Medulla oblongata (tissue), 1 donor: ENCODE measurements at regions not wholly inside any gene's neighbourhood (a gene's known extent, or its start where the extent isn't known, plus 50 kb on each side); places are given as distances from the start of the nearest gene placed in this dataset.
A peak's percentile ranks its signal among the peaks of the same experiment; 100 is the strongest.
"Not testable (repeated sequence)": the region's sequence is repeated elsewhere in the genome, so short reads cannot be mapped to it uniquely, and the experiment has no call there.

Experiments
- DNase-seq: peaks from one replicate; pipeline ENCODE4 v3.0.0-alpha.2; 2015; ENCODE audit errors: extremely low spot score

- DNase-seq: no peak
These were observed 84.8 kb upstream of the HNF1B start for GRCh38 chr17:37829592-37830123.

- peak; percentile 20 for DNase-seq
These were observed 83.8 kb upstream of the HNF1B start for GRCh38 chr17:37828651-37829124.

DNA sequence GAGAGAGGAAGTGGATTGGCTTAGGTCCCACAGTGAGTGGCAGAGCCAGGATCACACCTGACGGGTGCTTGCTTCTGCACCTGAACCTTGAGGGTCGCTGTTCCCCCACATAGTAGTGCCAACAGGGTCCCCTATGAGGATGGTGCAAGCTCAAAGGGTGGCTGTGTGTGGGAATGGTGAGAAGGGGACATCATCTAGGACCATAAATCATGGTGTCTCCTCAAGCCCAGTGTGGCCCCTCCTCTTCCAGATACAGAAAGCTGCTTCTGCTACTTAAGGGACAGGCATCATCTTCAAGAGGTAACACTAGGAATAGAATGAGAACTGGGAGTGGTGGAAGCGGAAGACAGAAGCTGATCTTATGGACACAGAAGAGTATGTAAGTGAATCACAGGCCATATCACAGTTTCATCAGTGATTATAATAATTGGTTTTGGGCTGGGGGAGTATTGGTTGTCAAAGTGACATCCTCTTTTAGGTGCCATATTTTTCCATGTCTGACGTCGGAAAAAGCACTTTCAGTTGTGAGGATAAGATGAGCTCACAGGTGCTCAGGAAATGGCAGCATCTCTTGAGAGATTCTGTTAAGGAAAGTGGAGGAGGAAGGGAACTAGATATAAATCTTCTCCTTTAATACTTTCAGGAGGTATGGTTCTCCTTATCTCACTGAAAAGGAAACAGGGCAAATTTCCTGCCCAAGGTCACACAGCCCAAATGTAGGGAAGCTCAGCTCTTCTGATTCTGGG is 83.2 kb upstream of the HNF1B start:
- DNase-seq: no peak

- peak; percentile 42 for DNase-seq
These were observed 81.9 kb upstream of the HNF1B start for GRCh38 chr17:37826497-37827430.

DNA sequence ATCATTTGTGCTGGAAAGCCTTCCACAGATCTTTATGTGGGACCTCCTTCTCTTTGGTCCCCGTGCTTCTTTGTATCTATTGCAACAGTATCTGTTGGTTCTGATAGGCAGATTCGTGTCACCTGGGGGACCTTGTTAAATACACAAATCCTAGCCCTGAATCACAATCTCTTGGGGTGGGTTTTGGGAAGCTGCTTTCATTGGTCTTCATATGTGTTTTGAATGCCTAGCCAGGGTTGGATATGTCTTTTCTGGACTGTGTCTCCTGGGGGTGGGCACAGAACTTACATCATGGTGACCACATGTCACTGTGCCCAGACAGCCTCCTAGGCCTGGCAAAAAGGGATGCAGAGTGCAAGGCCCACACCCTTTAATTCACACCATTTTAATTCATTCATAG is 81.0 kb upstream of the HNF1B start:
- DNase-seq: no peak

GRCh38 chr17:37824534-37825485 is 80.0 kb upstream of the HNF1B start:
- DNase-seq: peak; percentile 31

- no peak for DNase-seq
These were observed 79.1 kb upstream of the HNF1B start for GRCh38 chr17:37823996-37824395.

GRCh38 chr17:37820995-37821713 is 76.3 kb upstream of the HNF1B start:
- no peak for DNase-seq

GRCh38 chr17:37820313-37820994 is 75.6 kb upstream of the HNF1B start:
- DNase-seq: no peak

DNA sequence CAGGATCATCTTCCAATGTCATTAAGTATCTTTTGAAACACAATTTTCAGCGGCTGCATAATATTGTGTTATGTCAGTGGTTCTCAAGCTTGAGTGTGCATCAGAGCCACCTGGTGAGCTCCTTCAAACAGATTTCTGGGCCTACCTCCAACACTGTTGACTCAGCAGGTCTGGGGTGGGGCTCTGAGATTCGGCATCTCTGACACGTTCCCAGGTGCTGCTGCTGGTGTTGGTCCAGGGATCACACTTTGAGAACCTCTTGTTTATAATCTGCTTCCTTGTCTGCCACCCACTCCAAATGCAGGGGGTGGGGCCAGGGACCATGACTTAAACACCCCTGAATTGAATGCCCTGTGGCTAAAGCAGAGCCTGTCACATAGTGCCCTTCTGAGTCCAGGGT is 73.8 kb upstream of the HNF1B start:
- no peak for DNase-seq

DNA sequence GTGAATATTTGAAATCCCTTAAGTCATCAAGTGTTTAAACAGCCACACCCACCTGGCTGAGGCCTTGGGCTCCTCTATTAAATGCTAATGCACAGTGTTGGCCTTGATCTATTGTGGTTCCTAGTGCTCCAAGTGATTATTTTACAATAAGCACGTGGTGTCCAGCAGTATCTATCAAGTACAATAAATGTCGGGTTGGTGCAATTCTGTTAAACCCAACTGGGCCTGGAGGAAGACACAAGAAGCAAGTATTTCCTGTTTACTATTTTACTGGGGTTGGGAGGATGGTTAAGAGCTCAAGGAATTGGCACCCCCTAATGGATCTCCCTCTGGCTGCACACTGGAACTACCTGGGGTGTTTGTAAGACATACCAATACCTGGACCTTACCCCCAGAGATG is 72.1 kb upstream of the HNF1B start:
- no peak for DNase-seq

DNA sequence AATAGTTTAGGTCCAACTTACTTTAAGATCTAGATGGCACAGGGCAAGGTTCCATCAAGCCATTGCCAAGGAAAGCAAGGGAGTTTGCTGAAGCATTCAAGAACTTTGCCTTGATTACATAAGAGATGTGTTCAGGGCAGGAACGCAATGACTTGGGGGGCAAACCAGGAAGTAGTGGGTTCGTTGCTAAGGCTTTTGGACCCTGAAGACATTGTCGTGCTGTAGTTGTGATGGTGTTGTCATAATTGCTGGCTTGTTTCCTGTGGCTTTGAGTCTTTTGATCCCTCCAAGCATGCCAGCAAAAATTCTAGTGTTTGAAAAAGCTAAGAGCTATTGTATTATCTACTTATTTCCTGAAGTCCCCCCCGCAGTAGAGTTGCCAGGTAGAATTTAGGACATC is 70.7 kb upstream of the HNF1B start:
- DNase-seq: no peak

GRCh38 chr17:37813751-37814150 is 68.9 kb upstream of the HNF1B start:
- no peak for DNase-seq

DNA sequence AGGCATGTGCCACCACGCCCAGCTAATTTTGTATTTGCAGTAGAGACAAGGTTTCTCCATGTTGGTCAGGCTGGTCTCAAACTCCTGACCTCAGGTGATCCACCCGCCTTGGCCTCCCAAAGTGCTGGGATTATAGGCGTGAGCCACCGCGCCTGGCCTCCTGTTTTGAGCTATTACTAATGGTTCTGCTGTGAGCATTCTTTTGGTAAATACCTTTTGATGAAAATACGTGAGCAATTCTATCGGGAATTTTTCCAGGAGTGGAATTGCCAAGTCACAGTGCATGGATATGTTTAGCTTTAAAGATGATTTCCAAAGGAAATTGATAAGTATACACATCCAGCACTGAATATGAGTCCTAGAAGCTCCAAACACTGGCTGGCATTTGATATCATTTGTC is 64.0 kb upstream of the HNF1B start:
- not testable (repeated sequence) for DNase-seq

DNA sequence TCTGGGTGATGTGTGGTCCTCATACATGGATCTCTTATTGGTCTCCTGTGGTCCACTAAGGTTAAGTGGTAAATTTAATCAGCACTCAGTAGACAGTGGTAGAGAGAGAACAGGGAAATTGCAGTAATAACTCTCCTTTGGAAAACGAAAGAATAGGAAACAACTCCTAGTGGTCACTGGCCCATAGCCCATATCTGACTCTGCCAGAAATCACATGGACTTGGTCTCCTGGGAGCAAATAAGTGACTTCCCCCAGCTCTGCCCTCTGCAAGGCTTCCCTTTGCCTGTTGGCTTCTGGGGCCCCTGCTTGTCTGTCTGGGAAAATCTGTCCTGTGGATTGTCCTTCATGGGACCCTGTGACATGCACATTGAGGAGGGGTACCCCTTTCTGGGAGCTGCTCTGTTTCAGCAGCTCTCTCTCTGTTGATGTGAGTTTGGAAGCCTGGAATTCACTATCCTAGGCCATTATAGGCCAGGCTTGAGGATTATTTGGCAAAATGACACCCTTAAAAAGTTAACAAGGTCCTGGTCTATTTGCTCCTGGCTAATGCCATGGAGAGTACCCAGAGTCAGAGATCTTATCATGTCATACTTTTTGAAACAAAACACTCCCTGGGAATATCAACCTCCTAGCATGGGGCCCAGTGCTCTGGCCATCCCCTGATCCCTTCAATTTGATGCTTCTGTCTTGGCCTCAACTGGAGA is 58.0 kb upstream of the HNF1B start:
- DNase-seq: peak; percentile 56

GRCh38 chr17:37802061-37802595 is 57.3 kb upstream of the HNF1B start:
- DNase-seq: no peak

DNA sequence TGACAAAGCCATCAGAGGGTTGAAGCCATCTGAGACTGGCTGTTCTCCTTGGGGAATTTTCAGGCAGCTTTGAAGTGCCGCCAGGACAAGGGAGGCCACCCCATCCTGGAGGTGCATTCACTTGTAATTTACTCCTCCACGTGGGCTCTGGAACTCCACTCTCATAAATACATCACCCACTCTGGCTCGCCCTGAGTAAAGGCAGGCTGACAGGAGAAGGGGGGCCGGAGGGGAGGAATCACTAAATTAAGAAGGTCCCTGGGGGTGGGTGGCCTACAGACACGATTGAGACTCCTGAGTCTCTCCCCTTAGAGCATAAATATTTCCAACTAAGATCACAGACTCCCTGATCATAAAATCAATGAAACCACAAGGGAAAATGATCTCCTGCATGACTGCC is 56.3 kb upstream of the HNF1B start:
- no peak for DNase-seq

GRCh38 chr17:37797206-37797605 is 52.3 kb upstream of the HNF1B start:
- no peak for DNase-seq

DNA sequence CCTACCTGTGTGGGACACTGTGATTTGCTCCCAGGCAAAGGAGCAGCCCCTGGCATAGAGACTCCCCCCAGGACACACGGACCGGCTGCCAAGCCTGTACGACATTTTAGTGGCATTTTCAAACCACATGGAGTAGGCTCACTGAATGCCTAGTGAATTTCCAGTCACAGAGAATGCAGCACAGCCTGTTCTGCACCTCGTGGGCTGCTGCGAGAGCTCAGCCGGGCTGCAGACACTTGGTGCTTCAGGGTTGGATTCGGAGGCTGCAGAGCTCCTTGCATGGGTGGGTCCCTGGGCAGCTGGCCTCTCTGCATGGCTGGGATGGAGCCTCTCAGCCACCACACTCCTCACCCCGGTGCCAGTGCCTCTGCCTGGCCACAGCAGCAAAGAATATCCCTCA is 51.2 kb upstream of the HNF1B start:
- no peak for DNase-seq
